Stimulated activated naive CD4-positive, alpha-beta T cell treated with Interleukin-2 at 50 U/mL for 16 hours (primary cell): ENCODE measurements at regions not wholly inside any gene's neighbourhood (a gene's known extent, or its start where the extent isn't known, plus 50 kb on each side); places are given as distances from the start of the nearest gene placed in this dataset.
"Not testable (repeated sequence)": the region's sequence is repeated elsewhere in the genome, so short reads cannot be mapped to it uniquely, and the experiment has no call there.

ENCODE experiments used
- DNase-seq: peaks from one replicate; lab custom pipeline; 2025; lab: John Stamatoyannopoulos, UW

DNA sequence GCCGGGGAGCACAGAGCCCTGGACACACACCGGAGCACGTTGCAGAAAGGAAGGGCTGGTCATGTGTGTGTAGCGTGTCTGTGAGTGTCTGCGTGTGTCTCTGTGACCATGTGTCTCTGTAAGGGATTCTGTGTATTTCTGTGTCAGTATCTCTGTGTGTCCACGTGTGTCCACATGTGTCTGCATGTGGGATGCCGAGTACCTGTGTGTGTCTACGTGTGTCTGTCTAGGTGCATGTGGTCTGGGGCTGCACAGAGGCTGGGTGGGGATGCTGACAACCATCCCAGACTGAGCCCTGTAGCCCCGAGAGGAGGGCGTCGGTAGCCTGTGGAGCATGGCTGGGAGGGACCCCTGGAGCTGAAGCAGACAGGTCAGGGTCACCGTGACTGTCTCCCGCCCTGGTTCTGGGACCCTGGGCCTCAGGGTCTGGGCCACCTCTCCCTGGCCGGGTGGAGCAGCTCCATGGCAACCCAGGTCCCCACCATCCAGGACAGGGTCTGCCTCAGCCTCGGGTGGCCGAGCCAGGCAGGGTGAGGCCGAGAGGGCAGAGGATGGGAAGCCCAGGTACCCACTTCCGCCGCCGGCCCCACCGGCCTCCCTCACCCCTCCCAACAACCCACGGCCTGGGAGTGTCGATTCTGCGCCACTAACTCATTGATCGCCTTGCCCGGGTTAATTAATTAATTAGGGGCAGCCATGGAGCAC lies 122.7 kb downstream of the FAM53A start:
- no peak for DNase-seq

DNA sequence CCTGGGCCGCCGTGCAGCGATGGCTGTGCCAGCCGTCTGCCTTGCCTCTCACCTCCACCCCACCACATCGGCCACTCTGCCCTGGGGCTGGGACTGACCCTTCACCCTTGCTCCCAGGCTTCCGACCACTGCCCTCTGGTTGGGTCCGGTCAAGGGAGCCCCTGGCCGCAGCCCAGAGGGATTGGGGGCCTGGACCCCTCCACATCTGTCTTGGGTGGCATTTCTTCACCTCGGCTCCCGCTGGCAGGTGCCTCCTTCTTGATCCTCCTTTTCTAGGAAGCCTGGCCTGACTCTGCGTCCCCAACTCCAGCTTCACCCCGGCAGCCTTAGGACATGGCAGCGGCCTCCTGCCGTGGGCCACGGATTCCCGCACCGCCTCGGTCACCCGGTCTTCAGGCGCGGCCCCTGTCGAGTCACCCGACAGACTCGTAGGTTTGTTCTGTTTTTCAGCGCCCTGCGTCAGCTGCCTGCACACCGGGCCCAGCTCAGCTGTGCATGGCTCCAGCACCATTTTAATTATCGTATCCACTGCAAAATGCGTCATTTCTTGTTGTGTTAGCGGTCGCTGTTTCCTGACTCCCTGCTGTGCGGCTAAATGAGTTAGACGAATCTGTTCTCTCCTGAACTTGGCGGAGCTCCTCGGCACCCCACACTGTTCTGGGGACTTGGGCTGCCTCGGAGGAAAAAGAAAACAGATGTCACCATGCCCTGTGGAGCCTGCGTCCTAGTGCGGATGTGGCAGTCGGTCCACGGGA lies 124.0 kb downstream of the FAM53A start:
- no peak for DNase-seq

DNA sequence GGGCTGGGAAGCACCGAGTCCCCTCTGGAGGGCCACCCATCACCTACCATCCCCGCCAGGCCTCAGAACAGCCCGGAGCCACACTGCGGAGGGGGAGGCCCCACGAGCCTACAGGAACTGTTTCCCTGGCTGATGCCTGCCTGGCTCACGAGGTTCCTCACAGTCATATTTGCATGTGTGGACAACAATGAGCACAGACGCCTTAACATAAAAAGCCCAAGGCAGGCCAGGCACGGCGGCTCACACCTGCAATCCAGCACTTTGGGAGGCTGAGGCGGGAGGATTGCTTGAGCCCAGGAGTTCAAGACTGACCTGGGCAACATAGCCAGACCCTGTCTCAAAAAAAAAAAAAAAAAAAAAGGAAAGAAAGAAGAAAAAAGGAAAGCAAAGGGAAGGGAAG lies 125.9 kb downstream of the FAM53A start:
- no peak for DNase-seq

DNA sequence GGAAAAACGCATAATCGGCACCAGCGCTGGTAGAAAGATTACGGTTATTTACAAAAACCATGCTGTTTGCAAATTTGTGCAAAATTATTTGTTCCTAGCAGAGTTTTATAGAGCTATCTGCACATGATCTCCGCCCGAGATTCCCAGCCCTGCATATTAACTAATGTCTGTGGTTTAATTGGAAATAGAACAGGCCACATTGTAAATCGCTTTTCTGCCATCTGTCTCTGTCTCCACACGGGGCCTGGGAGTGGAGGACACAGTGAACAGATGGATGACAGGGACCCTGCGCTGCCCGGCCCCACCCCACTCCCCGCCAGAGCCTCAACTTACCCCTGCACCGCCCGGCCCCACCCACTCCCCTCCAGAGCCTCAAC lies 126.9 kb downstream of the FAM53A start:
- no peak for DNase-seq

DNA sequence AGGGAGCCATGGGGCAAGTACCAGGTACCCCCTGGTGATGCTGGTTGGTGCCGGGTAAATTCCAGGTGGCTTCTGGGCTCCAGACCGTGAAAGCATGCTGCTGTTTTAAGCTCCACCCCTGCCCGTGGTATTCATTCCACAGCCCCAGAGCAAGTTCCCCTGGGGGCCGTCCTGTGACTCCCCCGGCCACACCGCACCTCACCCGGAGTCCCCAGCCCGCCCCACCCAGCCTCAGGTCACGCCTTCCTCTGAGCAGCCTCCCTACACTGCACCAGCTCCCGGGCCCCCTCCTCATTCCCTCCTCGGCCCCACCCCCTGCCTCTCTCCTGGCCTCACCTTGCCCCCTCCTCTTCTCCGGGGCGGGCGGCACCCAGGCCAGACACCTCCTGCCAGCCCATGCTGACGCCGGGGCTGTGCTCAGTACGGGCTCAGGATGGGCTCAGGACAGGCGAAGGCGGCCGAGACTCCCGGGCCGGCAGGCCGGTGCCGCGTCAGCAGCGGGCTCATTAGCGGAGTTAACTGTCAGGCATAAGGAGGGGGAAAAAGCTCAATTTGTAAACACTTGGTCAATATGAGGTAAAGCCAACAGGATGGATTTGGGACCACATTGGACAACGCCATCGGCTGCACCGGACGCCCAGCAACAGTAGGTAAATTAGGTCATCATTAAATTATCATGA lies 127.4 kb downstream of the FAM53A start:
- DNase-seq, result no peak

DNA sequence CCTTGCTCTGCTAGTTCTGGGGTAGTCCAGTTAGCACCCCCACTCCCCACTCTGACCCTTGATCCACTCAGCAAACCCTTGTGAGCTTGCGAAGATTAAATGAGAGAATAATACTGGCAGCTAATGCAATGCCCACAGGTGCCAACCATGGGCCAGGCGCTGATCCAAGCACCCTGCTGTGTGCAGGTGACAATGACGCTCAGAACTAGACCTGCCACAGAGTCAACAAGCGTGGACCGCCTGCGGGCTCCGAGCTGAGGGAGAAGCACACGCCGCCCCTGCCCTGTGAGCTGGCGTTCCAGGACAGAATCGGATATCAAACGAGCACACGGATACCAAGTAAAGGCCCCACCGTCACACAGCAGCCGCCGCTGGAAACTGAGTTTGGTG lies 129.2 kb downstream of the FAM53A start:
- no peak for DNase-seq

DNA sequence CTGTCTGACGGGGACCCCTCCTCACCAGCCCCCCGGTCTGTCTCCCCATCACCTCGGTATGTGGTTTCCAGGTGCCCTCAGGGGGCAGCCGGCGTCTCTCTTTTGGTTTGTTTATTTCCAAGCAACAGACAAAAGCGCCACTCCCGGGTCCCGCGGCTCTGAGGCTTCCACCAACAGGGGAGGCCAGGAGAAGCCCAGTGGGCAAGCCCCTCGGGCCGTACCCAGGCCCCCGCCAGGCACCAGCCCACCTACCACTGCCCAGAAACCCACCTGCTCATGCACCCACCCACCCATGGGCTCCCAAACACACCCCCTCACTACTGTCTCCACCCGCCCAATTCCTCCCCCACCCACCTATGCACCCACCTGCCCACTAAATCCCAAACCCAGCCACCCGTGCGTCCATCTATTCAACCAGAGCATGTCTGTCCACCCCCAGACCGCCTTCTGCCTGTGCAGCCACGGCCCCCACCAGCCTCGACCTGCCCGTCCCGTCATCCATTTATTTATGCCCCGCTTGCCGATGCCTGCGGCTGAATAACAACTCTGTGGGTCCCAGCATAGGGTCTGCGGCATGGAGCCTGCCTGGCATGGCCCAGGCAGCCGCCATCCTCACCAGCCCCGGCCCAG lies 129.8 kb downstream of the FAM53A start:
- DNase-seq, result no peak

DNA sequence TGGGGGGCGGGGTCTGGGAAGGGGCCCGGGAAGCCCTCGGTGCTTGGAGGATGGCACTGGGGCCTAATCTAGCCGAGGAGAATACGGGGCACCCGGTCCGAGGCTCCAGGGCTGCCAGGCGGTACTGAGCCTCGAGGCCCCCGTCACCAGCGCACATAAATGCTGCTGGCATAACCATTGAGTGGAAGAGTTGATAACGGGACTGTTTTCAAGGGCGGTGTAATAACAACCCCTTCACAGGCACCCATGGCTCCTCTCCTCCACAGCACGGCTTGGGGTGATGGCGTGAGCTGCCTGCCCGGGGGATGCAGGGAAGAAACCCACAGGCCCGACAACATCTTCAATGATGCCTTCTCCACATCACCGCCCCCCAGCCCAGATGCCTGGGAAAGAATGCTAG lies 130.7 kb downstream of the FAM53A start:
- DNase-seq, result no peak

DNA sequence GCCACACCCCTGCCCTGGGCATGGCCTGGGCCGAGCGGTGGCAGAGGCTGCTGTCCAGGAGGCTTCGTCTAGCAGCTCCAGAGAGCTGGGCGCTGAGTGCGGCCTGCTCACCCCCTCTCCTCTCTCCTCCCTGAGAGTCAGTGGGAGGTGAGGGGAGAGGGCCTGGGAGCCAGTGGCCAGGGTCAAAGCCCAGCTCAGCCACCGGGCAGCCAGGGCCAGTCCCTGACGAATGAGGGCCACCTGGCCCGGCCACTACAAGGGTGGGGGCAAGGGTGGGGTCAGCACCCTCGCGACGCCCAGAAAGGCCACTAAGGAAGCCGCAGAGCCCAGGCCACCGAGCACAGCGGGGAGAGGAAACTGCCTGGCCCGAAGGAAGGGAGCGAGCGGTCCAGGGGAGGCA lies 131.7 kb downstream of the FAM53A start:
- no peak for DNase-seq

DNA sequence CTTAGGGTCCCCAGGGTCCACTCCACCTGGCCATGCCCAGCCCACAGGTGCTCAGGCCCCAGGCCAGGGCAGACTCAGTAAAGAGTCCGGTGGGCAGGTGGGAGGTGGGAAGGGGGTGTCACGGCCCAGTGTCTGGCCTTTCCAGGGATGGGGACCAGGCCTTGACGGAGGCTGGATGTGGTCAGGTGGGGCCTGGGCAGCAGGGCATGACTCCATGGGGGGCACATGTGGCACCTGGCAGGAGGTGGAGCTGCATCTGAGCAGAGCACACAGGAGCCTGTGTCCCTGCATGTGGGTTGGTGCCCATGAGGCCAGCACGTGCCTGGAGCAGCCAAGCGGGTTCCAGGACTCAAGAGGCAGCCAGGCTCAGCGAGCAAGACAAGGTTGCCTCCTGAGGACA lies 132.9 kb downstream of the FAM53A start:
- DNase-seq, result no peak

DNA sequence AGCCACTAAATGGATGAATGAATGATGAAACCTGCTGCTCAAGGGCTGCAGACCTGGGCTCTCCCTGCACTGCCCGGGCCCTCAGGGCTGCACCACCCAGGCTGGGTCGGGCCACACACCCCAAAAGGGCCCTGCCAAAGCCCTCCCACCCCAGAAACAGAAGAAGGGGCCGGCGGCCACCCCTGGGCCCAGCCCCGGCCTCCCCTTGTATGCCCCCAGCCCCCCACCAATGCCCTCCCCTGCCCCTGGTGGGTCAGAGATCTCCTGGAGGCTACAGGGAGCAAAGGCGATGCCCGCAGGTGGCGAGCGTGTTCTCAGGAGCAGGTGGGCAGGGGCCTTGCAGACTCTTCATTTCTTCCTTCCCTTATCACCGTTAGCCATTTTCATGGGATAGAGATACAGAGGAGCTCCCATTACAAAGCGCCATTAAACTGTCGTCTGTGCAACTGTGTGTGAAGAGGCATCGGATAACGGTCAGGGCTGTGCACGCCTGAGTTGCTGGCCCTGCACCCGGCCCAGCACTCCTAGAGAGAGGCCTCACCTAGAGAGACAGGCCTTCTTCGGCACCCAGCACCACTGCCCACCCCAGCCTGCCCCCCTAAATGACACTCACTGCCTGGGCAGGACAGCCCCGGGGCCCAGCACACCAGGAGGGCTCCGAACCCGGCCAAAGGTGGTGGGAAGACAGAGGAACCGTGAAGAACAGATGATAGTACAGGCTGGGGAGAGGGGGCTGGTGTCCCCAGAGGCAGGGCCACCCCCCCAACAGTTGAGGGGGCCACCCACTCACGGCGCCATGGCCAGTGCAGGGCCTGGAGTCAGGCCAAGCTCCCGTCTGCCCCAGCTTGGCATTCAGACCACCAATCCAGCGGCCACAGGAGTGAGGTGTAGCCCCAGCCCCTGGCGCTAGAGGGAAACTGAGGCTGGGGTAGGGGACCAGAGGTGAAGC lies 133.7 kb downstream of the FAM53A start:
- no peak for DNase-seq

DNA sequence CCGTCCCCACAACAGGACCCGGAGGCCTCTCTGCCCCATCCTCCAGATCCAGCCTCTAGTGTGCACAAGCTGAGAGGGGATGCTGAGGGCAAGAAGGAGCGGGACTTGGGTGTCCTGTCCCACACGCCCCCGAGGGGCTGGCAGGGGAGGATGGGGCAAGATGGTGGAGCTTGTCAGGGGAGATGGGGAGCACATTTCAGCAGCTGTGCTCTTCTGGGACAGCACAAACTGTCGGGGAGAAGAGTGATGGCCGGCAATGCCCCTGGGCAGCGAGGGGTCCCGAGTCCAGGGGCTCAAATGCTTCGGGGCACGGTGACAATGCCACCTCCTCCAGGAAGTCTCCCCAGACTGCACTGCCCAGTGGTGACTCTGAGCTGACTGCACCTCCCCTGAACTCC lies 134.5 kb downstream of the FAM53A start:
- no peak for DNase-seq

DNA sequence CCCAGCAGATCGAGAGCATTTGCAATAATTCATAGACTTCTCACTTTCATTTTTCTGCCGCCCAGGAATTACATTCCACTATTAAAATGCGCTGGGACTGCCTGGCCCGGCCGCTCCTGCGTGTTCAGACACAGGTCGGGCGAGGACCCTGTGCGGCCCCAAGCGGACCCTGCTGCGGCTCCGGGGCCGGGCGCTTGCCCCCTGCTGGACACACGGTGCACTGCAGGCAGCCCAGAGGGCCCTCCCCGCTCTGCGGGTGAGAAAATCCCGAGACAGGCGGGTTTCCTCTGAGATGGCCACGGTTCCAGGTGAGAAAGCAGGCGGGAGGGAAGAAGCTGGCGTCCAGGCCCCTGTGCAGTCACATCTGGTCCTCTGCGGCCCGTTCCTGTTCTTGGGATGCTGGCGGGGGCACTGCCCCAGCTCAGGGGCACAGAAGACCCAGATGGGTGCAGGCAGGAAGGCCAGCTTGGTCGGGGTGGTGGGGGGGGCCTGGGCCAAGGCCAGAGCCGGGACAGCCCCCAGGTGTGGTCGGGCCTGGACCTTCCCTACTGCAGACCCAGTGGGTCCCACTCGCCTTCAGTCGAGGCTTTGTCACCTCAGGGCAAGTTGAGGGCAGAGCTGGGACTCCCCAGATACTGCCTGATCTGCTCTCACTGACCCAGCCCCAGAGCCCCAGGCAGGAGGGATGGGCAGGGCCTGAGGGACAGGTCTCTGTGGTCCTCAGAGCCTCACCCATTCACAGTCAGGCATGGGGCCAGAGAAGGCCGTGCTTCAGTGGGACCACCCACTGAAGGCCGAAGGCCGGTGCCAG lies 135.1 kb downstream of the FAM53A start:
- DNase-seq, result peak; percentile 39

DNA sequence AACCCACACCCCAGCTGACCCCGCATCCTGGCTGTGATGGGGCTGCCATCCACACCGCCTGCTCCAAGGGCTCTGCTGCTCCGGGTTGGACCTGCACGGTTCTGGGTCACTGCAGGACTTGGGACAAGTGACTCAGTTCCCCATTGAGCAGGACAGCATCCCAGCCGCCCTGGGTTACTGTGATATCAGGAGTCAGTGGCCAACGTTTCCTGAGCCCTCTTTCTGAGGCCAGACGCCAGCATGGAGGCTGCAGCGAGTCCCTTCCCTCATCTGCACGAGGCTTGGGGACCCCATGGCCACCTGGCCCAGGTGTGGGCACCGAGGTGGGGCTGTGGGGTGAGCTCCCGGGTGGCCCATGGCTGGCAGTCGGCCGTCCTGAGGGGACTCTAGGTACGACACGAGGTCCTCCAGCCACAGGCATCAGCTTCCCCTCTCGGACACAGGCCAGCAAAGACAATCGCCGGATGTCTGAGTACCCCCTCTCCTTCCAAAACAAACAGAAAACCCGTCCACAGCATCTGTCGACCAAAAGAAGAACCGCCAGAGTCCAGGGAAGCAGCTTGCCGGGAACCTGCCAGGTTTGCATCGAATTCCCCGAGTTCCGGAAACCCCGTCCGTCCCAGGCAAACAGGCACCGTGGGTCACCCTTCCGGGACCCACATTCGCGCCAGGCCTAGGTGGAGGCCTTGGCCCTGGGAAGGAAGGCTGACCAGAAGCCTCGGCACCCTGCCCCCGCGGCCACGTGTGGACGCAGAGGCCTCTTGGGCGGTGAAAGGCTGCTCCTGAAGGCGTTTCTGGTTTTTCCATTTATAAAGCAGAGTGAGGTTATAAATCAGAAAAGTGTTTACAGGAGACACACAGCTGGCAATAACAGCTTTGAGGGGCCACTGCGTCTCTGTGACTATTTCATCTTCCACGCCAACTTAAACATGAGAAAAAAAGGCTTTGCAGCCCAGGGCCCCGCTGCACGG lies 136.0 kb downstream of the FAM53A start:
- DNase-seq, result no peak

DNA sequence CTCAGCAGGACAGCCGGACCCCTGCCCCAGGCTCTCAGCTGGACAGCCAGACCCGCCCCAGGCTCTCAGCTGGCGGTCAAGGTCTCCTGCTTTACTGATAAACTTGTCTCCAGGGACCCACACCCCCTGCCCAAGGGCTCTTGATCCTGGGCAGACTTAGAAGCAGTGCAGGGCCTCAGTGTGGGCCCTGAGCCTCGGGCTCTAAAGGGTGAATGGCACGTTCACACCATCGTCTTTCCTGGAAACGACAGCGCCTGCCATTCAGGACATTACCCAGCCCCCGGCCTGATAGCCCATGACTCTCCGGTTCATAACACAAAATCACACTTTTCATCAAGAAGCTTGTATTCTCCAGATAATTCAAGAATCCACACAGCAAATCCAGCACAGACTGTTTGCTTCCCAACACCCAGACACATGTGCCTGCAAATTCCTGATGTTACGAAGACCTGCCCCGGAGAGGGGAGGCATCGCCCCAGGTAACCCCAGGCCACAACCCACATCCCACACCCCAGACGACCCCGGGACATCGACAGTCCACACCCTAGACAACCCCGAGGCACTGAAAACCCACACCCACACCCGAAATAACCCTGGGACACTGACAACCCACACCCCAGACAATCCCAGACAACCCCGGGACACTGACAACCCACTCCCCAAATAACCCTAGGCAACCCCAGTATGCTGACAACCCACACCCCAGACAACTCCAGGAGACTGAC lies 136.8 kb downstream of the FAM53A start:
- no peak for DNase-seq

DNA sequence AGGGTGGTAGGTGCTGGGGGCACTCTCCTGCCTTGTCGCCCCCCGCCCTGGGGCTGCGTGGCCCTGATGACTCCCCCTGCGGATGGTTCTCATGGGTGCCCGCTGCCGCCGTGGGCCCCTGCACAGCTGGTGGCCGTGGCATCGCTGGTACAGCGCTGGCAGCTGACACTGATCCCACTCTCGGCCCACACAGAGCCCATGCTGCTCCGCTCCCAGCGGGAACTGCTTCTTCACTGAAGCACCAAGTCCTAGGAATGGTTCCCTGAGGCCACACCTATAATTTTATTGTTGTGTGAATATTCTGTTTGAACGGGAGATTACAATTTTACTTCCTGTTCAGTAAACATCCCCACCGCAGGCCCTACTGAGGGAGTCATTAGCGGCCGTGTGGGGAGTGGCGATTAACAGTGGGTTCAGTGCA lies 138.6 kb upstream of the NKX1-1 start:
- no peak for DNase-seq

DNA sequence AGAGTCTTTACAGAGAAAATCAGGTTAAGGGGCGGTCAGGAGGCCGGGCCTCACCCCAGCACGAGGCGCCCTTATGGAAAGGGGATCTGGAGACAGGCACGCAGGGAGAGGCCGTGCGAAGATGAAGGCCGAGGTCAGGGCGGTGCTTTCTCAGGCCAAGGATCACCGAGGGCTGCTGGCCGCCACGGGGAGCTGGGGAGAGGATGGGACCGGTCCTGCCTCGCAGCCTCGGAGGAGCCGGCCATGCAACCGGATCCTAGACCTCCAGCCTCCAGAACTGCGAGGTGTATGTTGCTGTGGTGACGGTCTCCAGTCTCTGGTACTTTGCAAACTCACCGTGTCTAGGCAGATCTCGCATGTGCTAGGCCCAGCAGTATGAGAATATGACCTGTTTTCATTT lies 138.2 kb upstream of the NKX1-1 start:
- not testable (repeated sequence) for DNase-seq

DNA sequence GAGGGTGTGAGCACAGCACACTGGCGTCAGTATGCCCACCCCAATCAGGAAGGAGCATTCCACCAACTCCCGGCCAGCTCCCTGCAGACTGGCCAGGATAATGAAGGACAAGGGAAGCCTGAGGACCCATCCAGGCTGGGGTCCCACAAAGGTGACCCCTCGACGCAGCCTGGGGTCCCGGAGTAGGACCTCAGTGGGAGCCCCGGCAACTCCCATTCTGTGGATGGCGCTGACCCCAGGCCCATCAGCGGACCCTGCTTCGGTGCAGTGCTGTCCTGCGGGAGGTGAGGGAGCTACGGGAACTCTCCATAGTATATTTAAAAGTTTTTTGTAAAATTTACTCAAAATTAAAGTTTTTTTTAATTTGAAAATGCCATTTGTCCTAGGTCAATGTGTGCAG lies 137.7 kb upstream of the NKX1-1 start:
- DNase-seq, result no peak

DNA sequence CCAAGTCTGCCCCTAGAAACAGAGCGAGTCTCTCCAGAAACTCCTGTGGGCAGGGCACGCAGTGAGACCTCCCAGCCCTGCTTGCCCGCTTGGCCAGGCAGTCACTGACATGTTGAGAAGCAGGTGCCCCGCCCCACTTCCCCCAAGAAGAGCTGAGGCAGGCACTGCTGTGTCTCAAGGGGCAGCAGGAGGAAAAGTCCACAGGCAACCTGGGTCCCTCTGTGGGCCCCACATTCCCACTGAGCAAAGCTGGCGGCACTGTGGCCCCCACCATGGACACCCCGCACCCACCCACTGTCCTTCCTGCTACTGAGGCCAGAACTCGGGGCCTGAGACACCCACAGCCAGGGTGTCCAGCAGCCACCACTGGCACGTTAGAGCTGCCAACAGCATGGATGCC lies 137.3 kb upstream of the NKX1-1 start:
- DNase-seq, result no peak
